ENCODE measurements at regions not wholly inside any gene's neighbourhood (a gene's known extent, or its start where the extent isn't known, plus 50 kb on each side); places are given as distances from the start of the nearest gene placed in this dataset.
A peak's percentile ranks its signal among the peaks of the same experiment; 100 is the strongest.

GRCh38 chr3:5520237-5520636 is 332.7 kb downstream of the EDEM1 start (continued):
- TF ChIP-seq PRMT5 (CRISPR knock-in tag; IDR thresholded peaks at IDR 0.05) (no peak), MNT (conservative IDR thresholded peaks at IDR 0.05) (no peak; a peak in 1 of 4 replicates), CBX1 (IDR thresholded peaks at IDR 0.05; ENCODE audit: low read depth) (peak; percentile 41; the same call in 1 of the 2 replicates), PBX2 (CRISPR knock-in tag; IDR thresholded peaks at IDR 0.05; ENCODE audit: low read depth) (no peak), PBX2 (tag; conservative IDR thresholded peaks at IDR 0.05; ENCODE audit: low read depth) (peak; percentile 51; the same call in 1 of the 2 replicates), CHAMP1 (IDR thresholded peaks at IDR 0.05) (peak; percentile 91), TRIM25 (IDR thresholded peaks at IDR 0.05; ENCODE audit: borderline replicate concordance) (no peak), ZNF124 (CRISPR knock-in tag; IDR thresholded peaks at IDR 0.05) (no peak), FOSL1 (tag; conservative IDR thresholded peaks at IDR 0.05) (peak; percentile 90), TAL1 (IDR thresholded peaks at IDR 0.05) (no peak), CBX3 (IDR thresholded peaks at IDR 0.05; ENCODE audit: borderline replicate concordance in 1 of 2, low read length in 2 of 2) (peak in 1 of 2 experiments; percentile 73; a peak in 2 of 3 replicates), STAT6 (CRISPR knock-in tag; IDR thresholded peaks at IDR 0.05) (no peak), RAD21 (CRISPR knock-in tag; conservative IDR thresholded peaks at IDR 0.05 in 1 of 2, IDR thresholded peaks at IDR 0.05 in 1 of 2) (peak in 1 of 2 experiments; percentile 57; a peak in 3 of 4 replicates), ZFP36 (IDR thresholded peaks at IDR 0.05; ENCODE audit: low read depth, low read length, partially characterized antibody) (no peak), ZNF668 (CRISPR knock-in tag; IDR thresholded peaks at IDR 0.05) (no peak), CC2D1A (IDR thresholded peaks at IDR 0.05) (peak; percentile 81; the same call in 1 of the 2 replicates), MEF2A (IDR thresholded peaks at IDR 0.05; ENCODE audit: control insufficient read depth, low read depth, low read length) (no peak)
